Dermis microvascular lymphatic vessel endothelial cell (primary cell): ENCODE measurements at regions not wholly inside any gene's neighbourhood (a gene's known extent, or its start where the extent isn't known, plus 50 kb on each side); places are given as distances from the start of the nearest gene placed in this dataset.
A peak's percentile ranks its signal among the peaks of the same experiment; 100 is the strongest.
"Not testable (repeated sequence)": the region's sequence is repeated elsewhere in the genome, so short reads cannot be mapped to it uniquely, and the experiment has no call there.

Experiments used
- DNase-seq, 2 donors: peaks; one replicate each; pipeline versions ENCODE4 v3.0.0 to v3.0.0-alpha.2; 2010; ENCODE audit warnings: low read depth in 2 of 2

DNA sequence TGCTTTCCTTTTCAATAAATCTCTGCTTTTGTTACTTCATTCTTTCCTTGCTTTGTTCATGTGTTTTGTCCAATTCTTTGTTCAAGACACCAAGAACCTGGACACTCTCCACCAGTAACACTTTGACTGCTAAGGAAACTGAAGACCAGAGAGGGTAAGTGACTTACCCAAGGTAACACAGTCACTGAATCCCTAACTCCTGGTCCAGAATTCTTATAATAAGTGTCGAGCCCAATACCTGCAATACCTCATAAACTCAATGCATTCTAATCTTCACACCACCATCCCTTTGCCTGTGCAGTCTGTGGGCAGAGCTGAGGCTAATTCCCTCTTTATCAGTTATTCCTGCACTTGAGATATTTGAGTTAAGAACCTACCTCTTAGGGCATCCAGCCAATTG lies 237.8 kb downstream of the UACA start:
- no peak for DNase-seq

DNA sequence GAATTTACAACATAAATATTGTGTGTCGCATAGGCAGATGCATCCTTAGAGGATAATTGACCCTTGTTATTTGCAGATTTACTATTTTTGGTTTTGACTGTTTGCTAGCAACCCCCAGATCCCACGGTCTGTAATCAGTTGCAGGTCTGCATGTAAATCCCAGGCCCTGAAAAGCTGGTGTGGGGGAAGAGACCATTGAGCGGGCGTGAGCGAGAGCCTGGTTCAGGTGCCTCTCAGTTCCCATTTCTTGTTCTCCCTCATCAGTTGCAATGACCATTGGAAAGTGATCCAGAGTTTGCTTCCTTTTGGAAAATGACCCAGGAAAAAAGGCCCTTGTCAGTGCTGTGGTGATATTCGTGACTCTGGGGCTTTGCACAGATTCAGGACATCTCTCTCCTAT lies 238.9 kb downstream of the UACA start:
- DNase-seq, result no peak

DNA sequence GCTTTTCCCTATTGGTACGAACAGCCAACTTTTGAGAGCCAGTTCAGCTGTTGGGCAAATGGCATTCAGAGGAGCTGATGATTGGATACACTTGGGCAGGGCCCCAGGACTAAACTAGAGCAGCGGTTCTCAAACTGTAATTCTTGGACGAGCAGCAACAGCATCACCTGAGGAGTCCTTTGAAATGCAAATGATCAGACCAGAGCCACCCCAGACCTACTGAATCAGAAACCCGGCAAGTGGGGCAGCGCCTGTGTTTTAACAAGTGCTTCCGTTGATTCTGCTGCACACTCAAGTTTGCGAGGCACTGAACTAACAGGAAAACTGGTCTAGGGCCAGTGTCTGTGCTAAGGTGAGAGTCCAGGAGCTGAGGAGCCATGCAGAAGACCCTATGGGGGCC lies 239.7 kb downstream of the UACA start:
- DNase-seq, result no peak

DNA sequence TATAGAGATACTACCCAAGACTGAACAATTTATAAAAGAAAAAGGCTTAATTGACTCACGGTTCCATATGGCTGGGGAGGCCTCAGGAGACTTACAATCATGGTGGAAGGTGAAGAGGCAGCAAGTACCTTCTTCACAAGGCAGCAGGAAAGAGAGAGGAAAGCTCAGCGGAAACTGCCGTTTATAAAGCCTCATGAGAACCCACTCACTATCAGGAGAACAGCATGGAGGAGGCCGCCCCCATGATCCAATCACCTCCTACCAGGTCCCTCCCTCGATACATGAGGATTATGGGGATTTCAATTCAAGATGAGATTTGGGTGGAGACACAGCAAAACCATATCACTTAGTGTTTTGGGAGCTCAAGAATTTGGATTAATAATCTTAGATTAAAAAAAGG lies 240.2 kb downstream of the UACA start:
- DNase-seq, result no peak

DNA sequence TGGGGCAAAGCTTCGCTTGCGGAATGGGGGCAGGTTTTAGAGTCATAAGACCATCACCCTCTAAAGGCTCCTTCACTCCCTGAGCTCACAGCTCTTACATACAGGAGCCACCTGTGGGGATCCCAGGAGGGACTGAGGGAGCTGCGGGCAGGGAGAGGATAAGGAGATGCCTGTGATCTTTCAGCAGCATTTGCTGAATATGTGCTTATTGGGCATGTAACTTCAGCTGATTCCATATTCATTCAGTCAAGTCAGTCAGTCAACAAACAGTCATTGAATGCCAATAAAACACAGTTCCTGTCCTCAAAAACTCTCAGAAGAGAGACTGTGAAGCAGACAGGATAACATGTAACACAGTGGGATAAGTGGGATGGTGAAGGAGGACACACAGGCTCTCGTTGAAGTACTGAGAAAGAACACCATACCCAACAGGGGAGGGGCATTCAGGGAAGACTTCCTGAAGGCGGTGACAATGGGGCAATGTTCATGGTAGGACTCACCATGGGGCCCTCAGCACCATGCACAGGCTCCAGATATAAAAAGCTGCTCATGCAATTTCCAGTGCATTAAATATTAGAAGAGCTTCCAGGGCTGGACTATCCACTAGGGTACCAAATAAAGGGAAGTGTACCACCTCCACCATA lies 240.9 kb downstream of the UACA start:
- DNase-seq, result no peak

DNA sequence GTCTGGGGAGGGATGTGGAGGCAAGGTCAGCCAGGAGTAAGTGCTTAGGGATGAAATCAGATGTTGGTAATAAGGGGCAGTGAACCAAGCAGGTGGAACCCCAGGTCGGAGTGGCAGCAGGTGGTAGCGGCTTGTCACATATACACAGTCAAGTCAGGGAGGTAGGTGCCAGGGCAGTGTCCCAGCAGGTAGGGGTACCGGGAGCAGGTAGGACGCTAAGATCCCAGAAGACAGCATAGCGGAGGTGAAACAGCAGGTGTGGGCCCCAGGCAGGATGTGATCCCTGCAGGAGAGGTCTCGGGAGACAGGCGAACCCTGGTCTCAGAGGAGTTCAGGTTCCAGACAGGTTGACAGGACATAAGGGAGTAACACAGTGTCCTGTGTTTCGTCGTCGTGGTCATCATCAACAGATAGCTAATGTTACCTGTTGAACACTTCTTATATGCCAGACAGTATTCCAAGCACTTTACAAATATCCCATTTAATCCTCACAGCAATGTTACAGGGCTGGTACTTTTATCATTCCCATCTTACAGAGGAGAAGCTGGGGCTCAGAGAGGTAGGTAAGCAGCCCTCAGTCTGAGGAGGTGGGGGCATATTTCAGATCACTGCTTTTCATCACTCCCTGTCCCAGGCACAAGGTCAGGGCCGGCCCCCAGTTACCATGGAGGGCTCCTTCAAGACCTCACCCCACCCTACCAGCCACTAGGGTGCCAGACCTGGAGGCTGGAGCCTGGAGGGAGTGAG lies 241.6 kb downstream of the UACA start:
- no peak for DNase-seq

DNA sequence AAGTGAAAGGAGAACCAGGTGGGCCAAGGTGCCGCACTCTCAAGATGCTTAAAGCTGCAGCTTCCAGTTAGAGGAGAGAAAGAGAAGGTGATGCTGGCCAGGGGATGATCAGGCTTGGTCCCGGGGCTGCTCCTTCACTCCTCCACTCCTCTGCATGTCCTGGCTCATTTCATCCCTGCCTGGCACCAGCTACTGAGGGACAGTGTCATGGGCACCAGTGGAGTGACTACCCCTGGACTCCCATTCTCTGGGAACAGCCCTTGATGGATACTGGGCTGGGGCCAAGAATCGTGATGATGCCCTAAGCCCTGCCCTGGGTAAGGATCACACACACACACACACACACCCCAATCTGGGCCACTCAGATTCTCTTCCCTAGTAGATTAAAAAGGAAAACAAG lies 243.7 kb downstream of the UACA start:
- no peak for DNase-seq

DNA sequence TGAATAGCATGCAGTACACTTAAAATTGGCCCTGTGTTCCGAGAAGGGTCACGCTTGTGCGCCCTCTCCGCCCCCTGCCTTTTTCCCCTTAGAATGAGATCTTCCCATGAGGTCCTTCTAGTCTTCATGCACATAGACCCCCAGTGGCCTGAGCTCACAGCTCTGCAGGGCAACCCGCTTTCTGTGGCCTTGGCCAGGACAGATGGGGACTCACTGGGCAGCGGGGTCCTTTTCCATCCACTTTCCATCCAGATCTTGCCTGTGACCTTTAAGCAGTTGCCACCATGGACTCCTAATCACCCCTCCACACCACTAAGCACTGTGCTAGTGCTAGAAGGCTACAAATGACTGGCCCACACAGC lies 244.4 kb downstream of the UACA start:
- no peak for DNase-seq

DNA sequence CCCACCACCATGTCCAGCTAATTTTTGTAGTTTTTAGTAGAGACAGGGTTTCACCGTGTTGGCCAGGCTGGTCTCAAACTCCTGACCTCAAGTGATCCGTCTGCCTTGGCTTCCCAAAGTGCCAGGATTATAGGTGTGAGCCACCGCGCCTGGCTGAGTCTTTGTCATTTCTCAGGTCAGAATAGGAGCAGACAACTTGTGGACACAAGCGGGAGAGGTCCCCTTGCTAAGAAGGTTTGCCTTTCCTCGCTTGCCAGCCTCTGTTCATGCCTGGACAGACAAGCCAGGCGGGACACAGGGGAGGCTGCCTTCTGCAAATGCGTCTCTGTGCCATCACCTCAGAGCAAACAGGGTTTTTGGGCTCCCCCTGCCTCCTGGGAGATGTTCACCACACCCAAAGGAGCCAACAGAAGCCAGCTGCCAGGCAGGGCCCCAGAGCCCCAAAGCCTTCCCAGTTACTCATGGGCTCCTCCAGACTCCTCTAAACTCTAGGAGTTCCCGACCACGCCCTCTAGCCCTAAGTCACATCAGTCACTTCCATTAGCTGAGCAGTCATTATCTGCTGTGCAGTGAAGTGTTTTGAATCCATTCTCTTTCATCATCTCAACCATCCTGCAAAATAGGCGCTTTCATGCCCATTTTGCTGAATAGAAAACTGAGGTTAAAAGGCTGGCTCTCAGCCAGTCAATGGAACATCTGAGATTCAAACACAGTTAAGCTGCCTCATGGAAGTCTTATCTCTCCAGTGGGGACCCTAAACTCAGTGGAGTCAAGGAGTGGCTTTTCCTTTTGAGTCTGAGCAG lies 245.0 kb downstream of the UACA start:
- no peak for DNase-seq

DNA sequence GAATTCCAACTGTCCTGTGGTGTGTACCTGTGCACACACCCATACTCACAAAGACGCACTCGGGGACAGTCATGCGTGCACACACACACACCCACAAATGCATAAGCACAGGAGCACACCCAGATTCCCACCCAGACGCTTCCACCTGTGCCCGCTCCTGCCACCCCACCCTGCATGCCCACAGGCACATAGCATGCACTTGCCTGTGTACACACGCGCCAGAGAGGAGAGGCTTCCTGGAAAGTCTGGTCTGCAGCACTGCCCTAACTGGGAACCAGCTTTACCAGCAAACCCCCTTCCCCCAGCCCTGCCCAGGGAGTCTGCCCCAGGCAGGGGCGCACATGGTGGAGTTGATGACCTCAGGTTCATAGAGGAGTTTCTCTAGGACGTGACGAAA lies 246.2 kb downstream of the UACA start:
- no peak for DNase-seq

DNA sequence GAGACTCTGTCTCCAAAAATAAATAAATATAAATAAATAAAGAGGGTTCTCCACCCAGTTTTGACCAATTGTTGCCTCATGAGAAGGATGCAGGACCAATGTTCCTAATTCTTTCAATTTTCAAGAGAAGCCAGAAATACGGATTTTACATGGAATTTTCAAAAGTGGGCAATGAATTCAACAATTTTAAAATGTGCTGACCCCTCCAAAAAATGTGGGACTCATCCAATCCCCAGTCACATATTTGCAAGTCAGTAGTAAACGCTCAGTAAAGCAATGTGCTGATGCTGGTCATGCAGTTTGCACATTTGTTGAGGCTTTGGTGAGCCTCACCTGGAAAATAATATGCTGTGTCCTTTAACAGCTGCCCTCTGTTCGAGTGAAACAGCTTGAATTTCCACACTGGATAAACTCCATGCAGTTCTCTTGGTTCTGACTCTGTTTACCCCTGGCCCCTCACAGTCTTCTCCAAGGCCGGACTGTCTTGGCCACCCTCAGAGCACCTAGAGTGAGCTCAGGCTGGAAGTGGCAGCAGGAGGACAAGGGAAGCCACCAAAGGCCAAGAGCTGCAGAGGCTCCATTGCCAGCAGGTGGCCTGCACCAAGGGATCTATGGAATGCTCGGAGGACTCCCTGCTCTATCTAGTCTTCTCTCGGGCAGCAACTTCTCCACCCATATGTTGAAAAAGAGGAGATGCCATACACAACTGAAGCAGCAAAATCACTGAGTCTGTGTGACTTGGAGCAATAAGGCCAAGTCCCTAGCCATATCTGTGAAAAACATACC lies 246.8 kb downstream of the UACA start:
- DNase-seq, result no peak

DNA sequence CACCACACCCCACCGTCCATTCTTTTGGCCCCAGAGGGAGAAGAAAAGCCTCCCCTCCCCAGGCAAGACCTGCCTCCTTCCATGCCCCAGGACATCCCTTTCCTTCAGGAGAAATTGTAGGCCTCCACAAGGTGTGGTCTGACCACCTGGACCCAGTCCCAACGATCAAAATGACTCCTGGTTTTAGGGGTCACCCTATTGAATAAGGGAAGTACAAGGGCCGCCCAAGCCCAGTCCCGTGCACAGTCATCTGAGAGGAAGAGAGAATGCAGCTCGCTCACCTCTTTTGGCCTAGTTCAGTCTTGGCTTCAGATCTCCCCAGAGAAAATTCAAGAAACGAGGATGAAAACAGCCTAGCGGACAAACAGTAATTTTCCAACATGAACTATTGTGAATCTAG lies 249.1 kb downstream of the UACA start:
- no peak for DNase-seq

DNA sequence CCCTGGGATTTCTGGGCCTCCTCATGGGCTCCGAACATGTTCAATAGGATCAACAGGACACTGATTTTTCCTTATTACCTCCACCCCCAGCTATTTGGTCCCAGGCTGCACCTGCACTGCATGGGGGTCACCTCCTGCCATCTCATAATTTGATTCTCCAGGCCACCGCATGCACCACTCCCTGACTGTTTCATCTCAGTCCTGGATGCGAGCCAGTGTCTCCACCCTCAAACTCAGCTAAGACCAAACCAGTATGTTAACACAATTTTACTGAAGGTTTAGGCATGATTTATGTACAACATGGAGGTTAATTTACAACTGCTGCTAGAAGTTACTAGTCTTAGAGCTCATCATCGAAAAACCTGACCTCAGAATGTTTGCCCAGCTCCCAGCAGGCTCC lies 249.5 kb downstream of the UACA start:
- no peak for DNase-seq

DNA sequence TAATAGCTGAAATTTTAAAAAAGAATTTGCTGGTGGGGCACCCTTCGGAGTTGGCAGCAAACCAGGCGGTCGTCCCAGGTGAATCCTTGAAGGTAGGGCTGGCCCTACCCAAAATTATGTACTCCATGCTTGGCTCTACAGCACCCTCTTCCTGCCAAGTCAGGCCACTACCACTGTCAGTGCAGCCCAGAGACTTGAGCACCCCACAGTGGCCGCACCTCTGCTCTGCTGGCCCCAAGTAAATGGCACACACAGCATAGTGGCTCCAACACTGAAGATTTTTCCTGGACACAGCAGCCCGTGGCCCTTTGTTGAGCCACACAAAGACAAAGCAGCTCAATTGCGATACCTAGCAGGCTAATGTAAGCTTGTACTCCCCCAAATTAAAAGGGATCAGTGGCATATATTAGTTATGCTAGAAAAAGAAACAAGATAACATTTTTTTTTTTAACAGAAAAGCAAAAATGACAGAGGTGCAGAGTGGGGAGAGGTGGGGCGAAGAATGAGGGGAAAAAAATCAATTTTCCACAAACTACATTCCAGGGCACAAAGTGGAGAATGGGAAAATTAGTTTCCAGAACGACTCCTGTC lies 250.5 kb downstream of the UACA start:
- peak in 1 of 2 donors; percentile 51 for DNase-seq

DNA sequence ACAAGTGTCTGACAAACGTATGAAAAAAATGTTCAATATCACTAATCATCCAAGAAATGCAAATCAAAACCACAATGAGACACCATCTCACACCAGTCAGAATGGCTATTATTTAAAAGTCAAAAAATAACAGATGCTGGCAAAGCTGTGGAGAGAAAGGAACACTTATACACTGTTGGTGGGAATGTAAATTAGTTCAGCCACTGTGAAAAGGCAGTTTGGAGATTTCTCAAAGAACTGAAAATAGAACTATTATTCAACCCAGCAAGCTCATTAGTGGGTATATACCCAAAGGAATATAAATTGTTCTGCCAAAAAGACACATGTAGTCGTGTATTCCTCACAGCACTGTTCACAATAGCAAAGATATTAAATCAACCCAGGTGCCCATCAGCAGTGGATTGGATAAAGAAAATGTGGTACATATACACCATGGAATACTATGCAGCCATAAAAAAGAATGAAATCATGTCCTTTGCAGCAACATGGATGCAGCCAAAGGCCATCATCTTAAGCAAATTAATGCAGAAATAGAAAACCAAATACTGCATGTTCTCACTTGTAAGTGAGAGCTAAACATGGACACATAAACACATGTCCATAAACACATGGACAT lies 251.3 kb downstream of the UACA start:
- DNase-seq, result not testable (repeated sequence)

DNA sequence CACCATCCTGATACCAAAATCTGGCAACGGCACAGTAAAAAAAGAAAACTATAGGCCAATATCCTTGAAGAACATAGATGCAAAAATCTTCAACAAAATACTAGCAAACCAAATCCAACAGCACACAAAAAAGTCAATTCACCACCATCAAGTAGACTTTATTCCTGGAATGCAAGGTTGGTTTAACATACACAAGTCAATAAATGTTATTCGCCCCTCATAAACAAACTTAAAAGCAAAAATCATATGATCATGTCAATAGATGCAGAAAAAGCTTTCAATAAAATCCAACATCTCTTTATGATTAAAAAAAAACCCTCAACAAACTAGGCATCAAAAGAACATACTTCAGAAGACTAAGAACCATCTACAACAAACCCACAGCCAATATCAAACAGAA lies 252.9 kb downstream of the UACA start:
- no peak for DNase-seq

DNA sequence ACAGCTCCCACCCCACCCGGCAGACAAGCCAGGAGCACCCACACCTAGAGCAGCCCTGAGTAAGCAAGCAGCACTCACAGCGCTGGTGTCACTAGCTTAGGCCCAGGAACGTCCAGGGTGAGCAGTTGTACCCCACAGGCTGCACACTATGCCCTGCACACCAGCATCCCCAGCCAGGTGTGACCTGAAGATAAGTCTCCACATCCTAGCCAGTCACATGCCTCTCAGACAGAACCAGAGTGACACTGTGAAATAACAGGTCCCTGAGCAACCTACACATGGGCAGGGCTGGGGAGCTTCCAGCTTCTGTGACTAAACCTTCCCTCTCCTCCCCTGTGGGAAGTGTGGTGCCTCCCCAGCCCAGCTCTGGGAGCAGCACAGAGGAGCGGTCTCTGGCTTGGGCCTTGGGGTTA lies 253.6 kb downstream of the UACA start:
- DNase-seq, result no peak

DNA sequence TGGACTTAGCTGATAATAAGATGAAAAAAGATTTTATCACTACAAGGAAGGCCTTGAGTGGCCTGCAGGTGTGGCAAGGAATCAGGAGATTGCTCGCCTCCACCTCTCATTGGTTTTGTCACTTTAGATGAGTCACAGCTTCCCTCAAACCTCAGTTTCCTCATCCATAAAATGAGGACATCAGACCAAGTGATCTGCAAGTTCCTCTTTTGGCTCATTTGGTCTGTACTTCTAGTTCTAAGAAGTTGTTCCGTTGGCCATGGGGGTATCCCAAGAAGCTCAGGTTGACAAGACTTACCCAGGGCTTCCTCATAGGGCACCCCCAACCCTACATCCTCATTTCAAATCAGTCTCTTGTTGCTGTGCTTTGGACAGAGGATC lies 254.1 kb downstream of the UACA start:
- no peak for DNase-seq

DNA sequence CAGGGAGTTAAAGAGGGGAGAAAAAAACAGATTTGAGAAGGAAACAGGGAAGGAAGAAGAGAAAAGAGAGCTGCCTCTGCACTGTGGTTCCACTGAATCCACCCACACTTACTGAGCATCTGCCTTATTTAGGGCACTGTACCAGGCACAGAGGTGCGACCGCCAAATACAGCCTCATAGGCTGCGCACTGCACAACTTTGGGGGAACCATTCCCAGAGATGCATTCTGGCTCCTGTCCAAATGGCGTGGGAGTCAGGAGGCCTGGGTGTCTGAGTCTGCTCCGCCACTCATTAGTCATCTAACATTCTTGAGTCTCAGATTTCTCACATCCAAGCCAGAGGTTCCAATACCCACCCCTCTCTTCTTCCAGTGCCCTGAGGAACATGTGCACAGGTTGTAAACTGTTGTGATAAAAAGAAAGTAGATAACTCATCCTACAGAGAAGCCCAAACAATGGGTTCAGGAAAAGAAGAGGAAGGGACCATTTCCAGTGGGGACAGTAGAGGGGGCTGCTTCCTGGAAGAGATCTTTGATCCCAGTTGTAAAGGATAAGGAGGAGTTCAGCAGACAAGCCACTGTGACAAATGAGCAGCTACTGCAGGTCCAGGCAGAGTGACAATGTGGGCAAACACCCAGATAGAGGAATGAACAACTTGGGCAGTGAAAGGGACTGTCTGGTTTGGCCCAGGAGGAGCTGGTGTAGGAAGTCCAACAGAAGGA lies 254.6 kb downstream of the UACA start:
- DNase-seq, result peak in 1 of 2 donors; percentile 65

DNA sequence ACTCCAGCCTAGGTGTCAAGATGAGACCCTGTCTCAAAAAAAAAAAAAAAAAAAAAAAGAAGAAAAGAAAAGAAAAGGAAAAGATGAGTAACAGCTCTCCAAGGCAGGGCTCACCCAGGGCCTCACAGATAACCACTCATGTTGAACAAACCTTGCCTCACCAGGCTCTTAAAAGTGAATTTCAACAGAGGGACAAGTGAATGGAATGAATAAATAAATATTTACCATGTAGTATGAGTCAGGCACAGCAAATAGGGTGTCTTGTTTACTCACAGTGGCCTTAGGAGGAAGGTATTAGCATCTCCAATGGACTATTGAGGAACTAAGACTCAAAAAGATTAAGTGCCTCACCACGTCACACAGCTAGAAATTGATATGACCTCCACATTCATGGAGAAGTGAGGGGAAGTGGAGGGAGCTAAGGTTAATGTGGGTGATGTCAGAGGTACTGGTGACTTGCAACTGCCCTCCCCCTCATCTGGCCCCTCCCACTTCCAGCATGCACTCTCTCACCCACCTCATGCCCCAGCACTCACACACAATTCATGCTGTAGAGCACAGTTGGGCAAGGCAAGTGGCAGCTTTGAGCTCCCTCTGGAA lies 255.5 kb downstream of the UACA start:
- DNase-seq, result peak in 1 of 2 donors; percentile 25
